Amniotic epithelial cell (primary cell): ENCODE measurements at regions not wholly inside any gene's neighbourhood (a gene's known extent, or its start where the extent isn't known, plus 50 kb on each side); places are given as distances from the start of the nearest gene placed in this dataset.
A peak's percentile ranks its signal among the peaks of the same experiment; 100 is the strongest.
"Not testable (repeated sequence)": the region's sequence is repeated elsewhere in the genome, so short reads cannot be mapped to it uniquely, and the experiment has no call there.

Experiments
- DNase-seq: peaks from one replicate; pipeline ENCODE4 v3.0.0-alpha.2; 2010; ENCODE audit warnings: low read depth

DNA sequence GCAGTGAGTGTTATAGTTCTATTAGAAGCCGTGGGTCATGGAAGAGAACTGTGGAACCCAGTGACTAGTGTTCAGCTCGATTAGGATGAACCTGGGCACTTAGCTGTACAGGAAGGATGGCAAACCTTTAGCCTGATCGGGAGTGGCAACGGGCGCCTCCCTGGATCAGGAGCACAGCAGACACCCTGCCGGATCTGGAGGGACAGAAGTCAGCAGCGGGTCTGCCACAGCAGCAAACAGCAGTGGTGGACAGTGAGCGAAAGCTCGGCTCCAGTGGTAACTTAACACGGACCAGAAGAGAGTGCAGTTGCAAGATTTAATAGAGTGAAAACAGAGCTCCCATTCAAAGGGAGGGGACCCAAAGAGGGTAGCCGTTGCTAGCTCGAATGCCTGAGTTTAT lies 697.6 kb upstream of the SLITRK1 start:
- not testable (repeated sequence) for DNase-seq

DNA sequence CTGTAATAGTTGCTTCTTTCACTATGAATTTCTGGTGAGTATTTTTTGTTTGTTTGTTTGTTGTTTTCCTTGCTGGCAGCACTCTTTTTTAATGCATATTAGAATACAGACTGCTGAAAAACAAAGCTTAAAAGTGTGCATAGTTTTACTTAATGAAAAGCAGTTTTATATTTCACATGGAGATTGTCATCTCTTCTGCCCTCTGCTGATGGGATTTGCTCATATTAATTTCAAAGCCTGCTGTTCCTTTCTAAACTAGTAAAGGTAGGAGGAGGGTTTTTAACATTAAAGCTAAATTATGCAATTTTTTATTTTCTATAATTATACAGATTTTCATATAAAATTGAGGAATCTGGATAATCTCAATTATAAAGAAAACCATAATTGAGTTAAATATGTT lies 692.6 kb upstream of the SLITRK1 start:
- DNase-seq, result peak; percentile 5

DNA sequence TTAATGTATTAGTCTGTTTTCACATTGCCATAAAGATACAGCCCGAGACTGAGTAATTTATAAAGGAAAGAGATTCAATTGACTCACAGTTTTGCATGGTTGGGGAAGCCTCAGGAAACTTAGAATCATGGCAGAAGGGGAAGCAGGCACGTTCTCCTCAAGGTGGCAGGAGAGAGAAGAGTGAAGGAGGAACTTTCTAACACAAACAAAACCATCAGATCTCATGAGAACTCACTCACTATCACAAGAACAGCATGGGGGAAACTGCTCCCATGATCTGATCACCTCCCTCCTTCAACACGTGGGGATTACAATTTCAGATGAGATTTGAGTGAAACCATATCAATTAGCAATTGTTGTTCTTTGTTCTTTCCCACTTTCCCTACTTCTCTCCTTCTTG lies 689.0 kb upstream of the SLITRK1 start:
- DNase-seq, result no peak

DNA sequence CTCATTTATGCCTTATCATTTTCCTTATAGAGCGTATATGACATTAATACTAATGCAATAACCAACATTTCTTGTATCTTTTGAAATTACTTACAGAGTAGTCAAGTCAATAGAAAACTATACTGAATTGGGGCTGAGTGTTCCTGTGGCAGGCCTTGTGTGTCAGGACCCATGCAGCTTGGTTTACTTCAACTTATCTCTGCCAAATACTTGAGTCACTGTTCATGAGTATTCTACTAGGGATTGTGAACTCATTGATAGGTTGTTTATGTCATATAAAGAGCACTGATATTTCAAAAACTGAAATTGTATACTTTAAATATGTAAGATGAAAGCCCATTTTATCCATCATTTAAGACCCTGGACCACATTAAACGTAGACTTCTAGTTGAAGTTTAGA lies 688.6 kb upstream of the SLITRK1 start:
- DNase-seq, result no peak

DNA sequence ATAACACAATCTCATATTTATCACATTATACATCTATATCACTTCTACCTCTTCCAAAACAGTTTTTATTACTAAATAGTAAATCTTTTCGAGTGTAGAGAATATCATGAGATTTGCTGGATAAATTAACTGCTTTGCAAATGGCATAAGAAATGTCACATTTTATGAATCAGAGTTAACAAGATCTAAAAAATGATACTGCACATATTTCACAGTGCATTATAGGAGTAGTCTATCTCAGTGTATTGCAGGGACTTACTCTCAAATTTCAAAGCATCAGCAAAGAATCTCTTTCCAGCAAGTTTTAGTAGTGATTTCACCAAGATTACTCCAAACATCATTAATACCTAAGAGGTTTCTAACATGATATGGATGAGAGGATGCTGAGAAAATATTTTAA lies 687.1 kb upstream of the SLITRK1 start:
- DNase-seq, result no peak

DNA sequence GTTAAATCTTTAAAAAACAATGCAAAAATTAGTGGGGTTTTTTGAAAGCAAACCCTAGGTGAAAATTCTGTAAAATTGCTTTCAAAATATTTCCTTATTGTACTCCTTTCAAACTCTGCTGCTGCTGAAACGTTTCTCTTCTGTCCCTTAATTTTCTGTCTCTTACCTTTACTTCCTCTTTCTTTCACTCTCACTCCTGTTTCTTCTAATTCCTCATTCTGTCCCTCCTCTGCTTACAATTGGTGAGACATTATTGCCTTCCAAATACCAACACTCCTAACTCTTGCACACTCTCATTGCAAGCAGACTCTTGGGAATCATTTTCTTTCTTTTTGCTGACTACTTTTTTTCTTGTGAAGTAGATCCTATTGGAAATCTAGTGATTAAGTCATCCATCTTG lies 685.6 kb upstream of the SLITRK1 start:
- no peak for DNase-seq

DNA sequence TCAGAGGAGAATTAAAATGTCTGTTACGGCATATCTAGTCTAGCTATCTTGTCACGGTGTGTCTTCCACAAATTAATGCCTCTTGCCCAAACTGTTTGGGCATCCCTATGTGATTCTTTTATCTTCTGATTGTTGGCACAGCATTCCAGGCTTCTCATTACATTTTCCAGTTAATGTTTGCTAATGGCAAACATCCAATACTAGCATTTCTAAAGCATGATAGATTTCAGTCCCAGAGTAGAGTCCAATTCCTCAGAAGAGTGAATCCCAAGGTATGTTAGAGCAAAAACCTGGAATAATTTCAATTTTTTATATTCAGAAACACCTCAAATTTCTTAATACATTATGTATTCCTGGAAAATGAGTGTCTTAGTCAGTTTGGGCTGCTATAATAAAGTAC lies 684.5 kb upstream of the SLITRK1 start:
- DNase-seq, result no peak

DNA sequence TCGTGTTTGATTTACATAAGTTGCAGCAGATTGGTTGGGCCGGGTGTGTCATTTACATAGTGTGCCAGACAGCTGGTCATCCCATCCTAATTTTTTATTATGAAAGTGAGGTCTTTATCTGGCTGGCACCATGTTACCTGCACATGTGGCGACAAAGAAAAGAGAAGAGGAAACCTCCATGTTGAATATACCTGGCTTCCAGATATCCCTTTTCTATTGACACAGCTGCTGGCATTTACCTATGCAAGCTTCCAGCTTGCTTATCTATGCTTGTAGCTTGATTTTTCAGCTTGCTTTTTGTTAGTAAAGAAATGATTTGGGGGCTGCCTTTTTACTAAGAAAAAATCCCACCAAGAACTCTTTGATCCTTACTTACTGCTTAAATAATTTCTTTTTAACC lies 681.3 kb upstream of the SLITRK1 start:
- no peak for DNase-seq

DNA sequence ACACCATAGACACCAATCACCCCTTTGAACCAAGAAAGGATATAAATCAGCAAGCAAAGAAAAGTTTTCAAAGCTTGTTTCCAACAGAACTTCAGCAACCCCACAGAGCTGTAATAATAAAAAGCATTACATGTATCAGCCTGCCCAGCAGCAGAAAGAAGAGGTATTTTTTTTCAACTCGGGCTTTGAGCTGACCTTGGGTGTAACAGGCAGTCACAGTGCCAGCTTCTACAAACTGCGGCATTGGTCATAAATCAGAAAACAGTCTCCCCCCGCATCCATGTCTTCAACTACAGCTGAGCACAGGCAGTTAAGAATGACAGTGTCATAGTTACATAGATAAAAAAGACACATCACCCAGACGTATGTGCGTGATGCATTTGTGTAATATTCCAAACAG lies 671.0 kb upstream of the SLITRK1 start:
- no peak for DNase-seq

DNA sequence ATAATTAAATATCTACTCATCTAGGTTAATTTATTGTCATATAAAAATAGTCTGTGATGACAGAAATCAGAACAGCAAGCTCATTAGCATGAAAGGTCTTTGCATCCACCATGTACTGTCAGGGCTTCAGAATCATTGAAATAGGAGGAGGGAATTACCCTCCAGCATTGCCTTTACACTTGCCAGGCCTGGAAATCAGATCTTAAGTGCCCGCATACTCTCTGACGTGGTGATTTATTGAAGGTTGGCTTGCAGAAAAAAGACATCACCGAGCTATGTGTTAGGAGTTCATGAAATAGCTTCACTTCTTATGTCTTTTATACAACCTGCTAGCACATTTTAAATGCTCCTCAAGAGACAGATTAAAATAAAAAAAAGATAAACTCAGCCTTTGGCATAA lies 661.7 kb upstream of the SLITRK1 start:
- no peak for DNase-seq

DNA sequence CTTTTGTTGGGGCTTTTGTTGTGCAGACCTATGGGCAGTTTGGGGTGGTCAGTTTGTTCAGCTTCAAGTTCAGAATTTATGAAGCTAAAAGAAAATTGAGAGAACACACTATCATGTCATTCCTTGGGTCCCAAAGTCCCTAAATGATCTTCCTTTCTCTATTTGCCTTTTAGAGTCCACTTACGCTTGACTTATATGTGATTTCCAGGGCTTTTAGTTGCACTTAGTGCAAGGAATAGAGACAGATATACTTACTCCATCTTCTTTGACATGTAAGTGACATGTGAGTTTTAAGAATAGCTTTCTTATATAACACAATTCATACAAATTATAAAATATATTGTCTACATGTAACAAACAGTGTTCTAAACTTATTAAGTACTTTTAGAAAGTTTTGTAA lies 660.1 kb upstream of the SLITRK1 start:
- DNase-seq, result no peak

DNA sequence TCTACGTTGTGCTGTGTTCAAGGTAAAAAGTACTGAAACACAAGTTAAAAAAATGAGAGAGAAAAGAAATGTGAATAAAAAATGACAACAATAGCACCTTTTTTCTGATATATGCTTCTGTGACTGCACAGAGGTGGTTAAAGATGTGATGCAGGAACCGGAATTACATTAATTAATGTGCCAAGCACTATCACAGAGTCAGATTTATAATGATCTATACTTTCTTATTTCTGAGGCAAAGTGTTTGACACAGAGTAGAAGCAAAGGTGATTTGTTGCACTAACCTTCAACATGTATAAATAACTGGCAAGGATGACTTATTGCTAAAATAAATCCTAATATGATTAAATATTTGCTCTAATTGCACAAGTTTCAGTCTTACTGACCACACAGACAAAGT lies 654.6 kb upstream of the SLITRK1 start:
- DNase-seq, result no peak

DNA sequence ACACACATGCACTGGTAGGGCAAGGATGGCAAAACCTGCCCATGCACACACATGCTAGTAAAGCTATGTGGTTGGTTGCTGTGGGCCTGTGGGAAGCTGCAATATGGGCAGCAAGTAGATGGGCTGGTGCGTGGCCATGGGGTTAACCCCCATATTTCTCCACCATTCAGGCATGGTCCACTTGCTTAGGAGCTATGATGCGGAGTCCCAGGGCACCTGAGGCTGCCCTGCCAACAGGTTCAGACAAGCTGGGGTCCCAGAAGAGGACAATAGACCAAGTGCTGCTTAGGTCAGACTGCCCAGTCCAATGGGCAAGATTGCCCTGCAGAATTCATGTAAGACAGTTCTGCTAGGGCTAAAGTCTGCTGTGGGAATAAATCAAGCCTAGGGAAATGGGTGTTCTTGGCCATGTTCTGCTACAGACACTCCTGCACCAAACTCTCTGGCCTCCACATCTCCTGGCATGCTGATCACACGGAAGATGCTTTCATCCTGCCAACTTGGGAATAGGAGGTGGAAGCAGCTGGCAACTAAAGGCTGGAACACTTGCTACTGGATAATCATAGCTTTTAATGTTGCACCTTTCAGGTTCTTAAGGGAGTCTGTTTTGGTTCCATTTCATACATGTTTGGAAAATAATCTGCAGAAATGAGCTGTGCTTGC lies 646.3 kb upstream of the SLITRK1 start:
- DNase-seq, result no peak

DNA sequence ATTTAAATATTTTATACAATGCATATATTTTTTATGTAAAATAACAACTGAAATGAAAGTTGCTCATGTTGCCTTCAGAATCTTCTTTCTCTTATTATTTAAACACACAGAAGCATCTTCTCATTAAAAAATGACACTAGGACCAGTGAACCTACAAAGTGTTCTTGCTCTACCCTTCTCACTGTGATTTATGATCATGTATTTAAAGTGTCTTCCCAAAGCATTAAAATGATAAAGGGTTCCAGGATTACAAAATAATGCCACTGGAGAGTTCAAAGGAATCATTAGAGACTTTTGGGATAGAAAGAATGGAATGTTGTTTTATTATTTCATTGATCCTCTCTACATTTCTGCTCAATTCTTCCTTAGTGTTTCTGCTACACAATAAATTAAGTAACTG lies 643.6 kb upstream of the SLITRK1 start:
- no peak for DNase-seq

DNA sequence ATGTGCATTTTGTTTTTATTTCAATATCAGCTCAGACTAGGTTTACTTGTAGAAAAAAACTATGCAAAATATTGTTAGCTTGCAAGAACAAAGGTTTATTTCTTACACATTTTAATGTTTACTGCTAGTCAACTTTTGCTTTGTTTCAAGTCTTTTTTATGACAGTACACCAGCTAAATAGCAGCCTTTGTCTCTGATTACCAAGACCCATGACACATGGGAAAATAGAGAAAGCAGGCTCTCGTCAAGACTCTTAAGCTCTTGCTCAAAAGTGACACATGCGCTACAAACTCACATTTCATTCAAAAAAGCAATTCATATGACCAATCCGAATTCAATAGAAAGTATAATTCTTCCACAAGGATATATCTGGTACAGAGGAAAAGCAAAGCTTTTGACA lies 642.3 kb upstream of the SLITRK1 start:
- DNase-seq, result no peak

DNA sequence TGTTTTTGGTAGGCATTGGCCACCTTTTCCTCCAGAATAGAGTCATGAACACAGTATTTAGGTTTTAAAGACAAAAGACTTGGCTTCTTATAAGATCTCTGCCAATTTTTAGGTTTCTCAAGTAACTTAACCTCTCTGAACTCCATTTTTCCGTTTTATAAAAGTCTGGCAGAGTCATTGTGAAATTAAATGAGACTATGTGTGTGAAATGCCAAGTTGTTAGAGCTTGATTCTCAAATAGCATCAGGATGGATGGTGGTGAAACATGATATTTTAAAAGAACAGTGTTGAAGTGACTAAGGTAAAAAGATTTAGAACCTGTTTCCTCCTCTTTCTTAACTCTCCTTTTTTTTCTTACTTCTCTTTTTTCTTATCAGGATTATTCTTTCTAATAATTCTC lies 617.7 kb upstream of the SLITRK1 start:
- no peak for DNase-seq

DNA sequence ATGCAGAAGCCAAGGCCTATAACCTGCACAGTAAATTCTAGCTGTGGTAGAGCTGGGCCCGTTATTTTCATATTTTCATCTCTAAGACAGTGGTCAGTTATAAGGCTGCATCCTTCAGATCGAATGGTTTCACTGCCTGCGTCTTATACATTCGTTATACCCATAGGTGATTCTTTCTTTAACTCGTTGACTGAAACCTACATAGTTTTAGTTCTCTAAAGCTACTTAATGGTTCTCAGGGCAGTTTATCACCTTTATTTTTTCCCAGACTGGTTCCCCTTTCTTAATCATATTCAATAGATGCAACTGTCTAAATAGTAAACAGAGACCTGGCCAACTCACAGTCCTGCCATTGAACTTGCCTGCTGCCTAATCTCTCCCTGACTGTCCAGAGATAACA lies 615.3 kb upstream of the SLITRK1 start:
- DNase-seq, result no peak

DNA sequence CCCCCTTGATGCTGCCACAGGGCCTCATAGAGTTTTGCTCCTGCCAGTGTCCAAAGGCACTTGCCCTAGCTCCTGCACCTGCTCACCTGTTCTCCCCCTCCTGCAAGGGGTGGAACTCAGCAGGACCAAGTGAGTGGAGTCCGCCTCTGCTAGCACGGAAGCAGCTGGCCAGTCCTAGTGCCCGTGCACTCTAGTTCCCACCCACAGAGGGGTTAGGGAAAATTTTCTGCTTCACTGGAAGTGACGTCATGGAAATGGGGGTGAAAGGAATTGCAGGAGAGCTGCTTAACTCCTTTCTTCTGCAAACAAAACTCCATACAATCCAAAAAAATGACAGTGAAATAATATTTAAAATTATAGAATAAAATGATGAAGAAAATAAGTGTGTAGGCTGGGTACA lies 609.7 kb upstream of the SLITRK1 start:
- DNase-seq, result no peak

DNA sequence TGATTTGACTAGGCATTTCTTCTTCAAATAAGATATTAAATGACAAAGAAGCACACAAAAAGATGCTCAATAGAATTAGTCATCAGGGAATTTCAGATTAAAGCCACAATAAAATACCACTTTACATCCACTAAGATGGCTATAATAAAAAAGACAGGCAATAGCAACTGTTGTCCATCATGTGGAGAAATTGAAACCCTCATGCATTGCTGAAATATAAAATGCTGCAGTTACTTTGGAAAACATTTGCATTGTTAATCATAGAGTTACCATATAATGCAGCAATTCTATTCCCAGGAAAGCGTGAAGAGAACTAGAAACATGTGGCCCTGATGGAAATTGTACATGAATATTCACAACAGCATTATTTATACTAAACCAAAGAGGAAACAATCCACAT lies 605.5 kb upstream of the SLITRK1 start:
- no peak for DNase-seq

DNA sequence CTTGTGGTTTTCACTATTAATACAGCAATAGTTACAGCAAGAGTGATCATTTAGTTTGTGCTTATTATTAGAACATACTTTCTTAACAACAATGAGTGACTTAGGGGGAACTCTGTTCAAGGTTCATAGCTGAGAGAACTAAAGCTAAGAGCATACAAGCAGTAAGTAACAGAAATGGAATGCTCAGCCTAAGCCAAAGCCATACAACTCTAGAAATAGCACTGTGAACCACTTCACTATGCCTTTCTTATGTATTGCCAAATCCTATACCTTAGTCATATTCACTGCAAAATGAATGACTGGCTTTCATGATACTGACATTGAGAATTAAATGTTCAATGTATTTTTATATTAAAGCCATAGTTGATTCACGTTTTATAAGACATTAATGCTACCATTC lies 599.7 kb upstream of the SLITRK1 start:
- DNase-seq, result peak; percentile 43

DNA sequence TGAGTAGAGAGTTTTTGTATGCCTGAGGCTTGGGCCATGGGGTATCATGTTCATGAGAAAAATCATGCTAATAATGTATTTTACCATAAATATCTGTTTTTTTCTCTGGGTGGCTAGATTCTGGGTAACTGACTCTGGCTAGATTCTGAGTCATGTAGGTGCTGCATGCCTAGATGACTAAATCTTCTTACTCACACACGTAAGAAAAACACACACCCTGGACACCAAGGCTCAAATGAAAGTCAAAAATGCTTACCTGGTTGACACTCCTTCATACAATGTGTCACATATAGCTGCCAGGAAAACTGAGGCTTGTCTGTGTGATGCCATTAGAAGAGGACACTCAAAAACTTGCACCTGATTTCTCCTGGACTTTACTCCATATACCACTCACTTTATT lies 597.4 kb upstream of the SLITRK1 start:
- no peak for DNase-seq

DNA sequence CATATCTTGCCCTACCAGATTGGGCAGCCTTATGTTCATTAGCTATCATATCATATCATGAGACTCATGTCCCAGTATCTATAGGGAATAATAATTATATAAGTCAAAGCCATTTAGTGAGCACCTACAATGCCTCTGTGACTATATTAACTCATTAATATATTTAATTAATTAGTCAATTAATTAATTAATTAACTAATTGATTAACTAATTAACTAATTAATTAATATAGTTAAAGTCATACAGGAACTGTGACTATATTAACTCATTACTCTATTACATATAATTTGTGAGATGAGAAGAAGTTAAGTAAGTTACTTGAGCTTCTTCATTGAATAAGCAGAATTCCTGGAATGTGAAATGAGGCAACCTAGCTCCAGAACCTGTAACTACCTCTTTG lies 588.3 kb upstream of the SLITRK1 start:
- DNase-seq, result no peak

DNA sequence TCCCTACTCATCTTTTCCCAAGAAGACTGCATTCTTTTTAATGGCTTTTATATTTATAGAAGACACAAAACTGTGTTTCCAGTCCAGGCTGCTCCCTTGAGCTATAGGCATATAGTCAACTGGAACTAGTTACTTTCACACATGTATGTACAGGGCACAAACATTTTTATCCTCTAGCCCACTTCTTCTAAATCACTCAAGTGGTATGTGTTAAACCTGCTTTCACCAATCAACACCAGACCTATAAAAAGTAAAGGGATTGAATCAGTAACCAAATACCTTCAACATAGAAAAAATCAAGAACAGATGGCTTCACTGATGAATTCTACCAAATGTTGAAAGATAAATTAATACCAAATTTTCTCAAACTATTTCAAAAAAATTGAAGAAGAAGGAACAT lies 584.2 kb upstream of the SLITRK1 start:
- no peak for DNase-seq

DNA sequence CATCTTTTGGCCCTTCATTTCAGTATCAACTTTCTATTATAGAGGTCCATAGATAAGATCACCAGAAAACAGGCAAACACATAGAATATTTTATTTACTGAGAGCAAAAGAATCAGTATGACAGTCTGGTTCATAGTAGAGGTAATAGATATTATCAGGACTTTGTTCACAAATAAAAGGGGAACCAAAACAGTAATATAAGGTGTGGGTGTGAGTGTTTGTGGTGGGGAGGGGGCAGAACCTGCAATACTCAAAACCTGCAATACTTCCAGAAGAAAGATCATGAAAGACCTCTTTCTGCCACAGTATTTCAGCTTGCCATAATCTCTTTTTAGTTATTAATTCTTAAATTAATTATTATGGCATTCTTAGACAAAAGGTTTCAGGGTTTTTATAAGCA lies 578.7 kb upstream of the SLITRK1 start:
- no peak for DNase-seq
